A549 (cell line): ENCODE measurements at regions not wholly inside any gene's neighbourhood (a gene's known extent, or its start where the extent isn't known, plus 50 kb on each side); places are given as distances from the start of the nearest gene placed in this dataset.

Experiments used
- CEBPB ChIP-seq, 2 experiments: fragments of >200 bp in 1 of 2; sonication (Bioruptor Twin) in 1 of 2; formaldehyde crosslinking in 1 of 2; IDR thresholded peaks; 2 replicates each; pipeline ENCODE4 v1.6.1; 2012 to 2016
- CTCF ChIP-seq: fragments of >200 bp; sonication (Bioruptor Twin); formaldehyde crosslinking; IDR thresholded peaks from 3 replicates; pipeline ENCODE4 v1.5.1; 2016
- EP300 ChIP-seq, 2 experiments: fragments of >200 bp; sonication (Bioruptor Twin); formaldehyde crosslinking; IDR thresholded peaks; 2 replicates in 1 of 2; 3 replicates in 1 of 2; pipeline ENCODE4 v1.6.1; 2016 to 2017
- FOSL2 ChIP-seq, 2 experiments: fragments of 450-650 bp in 1 of 2; fragments of >200 bp in 1 of 2; sonication (Bioruptor Twin) in 1 of 2; formaldehyde crosslinking; IDR thresholded peaks; 2 replicates each; pipeline versions ENCODE4 v1.5.0 to v1.6.1; 2016 to 2020; ENCODE audit warnings: mild to moderate bottlenecking in 1 of 2, moderate library complexity in 1 of 2
- GATA3 ChIP-seq: IDR thresholded peaks from 2 replicates; pipeline ENCODE4 v1.6.1; 2012; ENCODE audit warnings: borderline replicate concordance
- HMGXB4 ChIP-seq: fragments of 250-450 bp; sonication (Bioruptor Pico); IDR thresholded peaks from 2 replicates; pipeline ENCODE4 v1.5.0; 2021; ENCODE audit warnings: mild to moderate bottlenecking, moderate library complexity, borderline replicate concordance
- POLR2A ChIP-seq: IDR thresholded peaks from 2 replicates; pipeline ENCODE4 v1.6.1; 2012; ENCODE audit warnings: mild to moderate bottlenecking, low read length
- RARB ChIP-seq: fragments of 250-450 bp; sonication (Bioruptor Pico); IDR thresholded peaks from 2 replicates; pipeline ENCODE4 v1.8.0; 2021; ENCODE audit warnings: mild to moderate bottlenecking, moderate library complexity
- SMC3 ChIP-seq: fragments of >200 bp; sonication (Bioruptor Twin); formaldehyde crosslinking; IDR thresholded peaks from 3 replicates; pipeline ENCODE4 v1.6.1; 2018; ENCODE audit warnings: inconsistent platforms
- USF2 ChIP-seq: fragments of 450-650 bp; IDR thresholded peaks from 2 replicates; pipeline ENCODE4 v1.6.1; 2014; ENCODE audit warnings: antibody characterized with exemption

GRCh38 chr2:239750045-239750835, 274.9 kb downstream of the NDUFA10 start:
- TF ChIP-seq CTCF (no peak), POLR2A (no peak), GATA3 (no peak), SMC3 (no peak), FOSL2 (IDR thresholded peaks at IDR 0.05) (no peak), FOSL2 (CRISPR knock-in tag; IDR thresholded peaks at IDR 0.05) (no peak), CEBPB (IDR thresholded peaks at IDR 0.05) (no peak), USF2 (no peak), RARB (no peak), EP300 (IDR thresholded peaks at IDR 0.05) (no peak), HMGXB4 (CRISPR knock-in tag) (no peak)
